MM.1S (cell line): ENCODE measurements at regions not wholly inside any gene's neighbourhood (a gene's known extent, or its start where the extent isn't known, plus 50 kb on each side); places are given as distances from the start of the nearest gene placed in this dataset.

Experiments
- DNase-seq: peaks from one replicate; pipeline ENCODE4 v3.0.0-alpha.2; 2015
- H2AFZ ChIP-seq: fragments of 300-600 bp; sonication (generic); 2 replicates; pipeline ENCODE4 v1.6.0; 2016; ENCODE audit warnings: antibody characterized with exemption, low read length
- H3F3A ChIP-seq: fragments of 300-600 bp; sonication (generic); 2 replicates; pipeline ENCODE4 v1.6.1; 2016; ENCODE audit warnings: mild to moderate bottlenecking, antibody characterized with exemption, low read length, moderate library complexity, mixed read lengths; ENCODE audit not compliant: insufficient read depth
- H3K27ac ChIP-seq: fragments of 300-600 bp; sonication (generic); 2 replicates; pipeline ENCODE4 v1.5.1; 2016; ENCODE audit warnings: mild to moderate bottlenecking, low read length
- H3K27me3 ChIP-seq: fragments of 300-600 bp; sonication (generic); replicated peaks from 2 replicates; pipeline ENCODE4 v1.6.0; 2016; ENCODE audit warnings: low read length; ENCODE audit not compliant: insufficient read depth
- H3K36me3 ChIP-seq: fragments of 300-600 bp; sonication (generic); replicated peaks from 2 replicates; pipeline ENCODE4 v1.6.1; 2016; ENCODE audit warnings: mild to moderate bottlenecking, low read length, mixed read lengths; ENCODE audit not compliant: insufficient read depth
- H3K4me1 ChIP-seq: fragments of 300-600 bp; sonication (generic); 2 replicates; pipeline ENCODE4 v1.6.1; 2016; ENCODE audit warnings: low read length, mixed read lengths
- H3K4me2 ChIP-seq: fragments of 300-600 bp; sonication (generic); 2 replicates; pipeline ENCODE4 v1.6.0; 2016; ENCODE audit warnings: low read depth, low read length
- H3K4me3 ChIP-seq: fragments of 300-600 bp; sonication (generic); 2 replicates; pipeline ENCODE4 v1.5.1; 2016; ENCODE audit warnings: low read length, mixed read lengths
- H3K79me2 ChIP-seq: fragments of 300-600 bp; sonication (generic); 2 replicates; pipeline ENCODE4 v1.6.1; 2016; ENCODE audit warnings: mixed run types, low read length, mixed read lengths
- H3K9ac ChIP-seq: fragments of 300-600 bp; sonication (generic); 2 replicates; pipeline ENCODE4 v1.6.1; 2016; ENCODE audit warnings: low read length, mixed read lengths
- H3K9me2 ChIP-seq: fragments of 300-600 bp; sonication (generic); replicated peaks from 2 replicates; pipeline ENCODE4 v1.6.1; 2016; ENCODE audit warnings: mild to moderate bottlenecking, low read length, mixed read lengths; ENCODE audit not compliant: insufficient read depth
- H3K9me3 ChIP-seq: fragments of 300-600 bp; sonication (generic); replicated peaks from 2 replicates; pipeline ENCODE4 v1.6.1; 2016; ENCODE audit warnings: mild to moderate bottlenecking, low read length, mixed read lengths; ENCODE audit not compliant: insufficient read depth
- H4K20me1 ChIP-seq: fragments of 300-600 bp; sonication (generic); 2 replicates; pipeline ENCODE4 v1.6.1; 2016; ENCODE audit warnings: mild to moderate bottlenecking, low read length, moderate library complexity, mixed read lengths; ENCODE audit not compliant: insufficient read depth
- EZH2 ChIP-seq: fragments of 300-600 bp; sonication (generic); optimal IDR thresholded peaks from 2 replicates; pipeline ENCODE3; 2017; ENCODE audit warnings: low read depth, mild to moderate bottlenecking, antibody characterized with exemption, low read length, mixed read lengths
- EZH2phosphoT487 ChIP-seq: fragments of 300-600 bp; sonication (generic); IDR thresholded peaks from 2 replicates; pipeline ENCODE4 v1.6.1; 2018; ENCODE audit warnings: antibody characterized with exemption, low read length
- TF ChIP-seq, protein P1 (sequence below): fragments of 300-600 bp; sonication (generic); IDR thresholded peaks from 2 replicates; pipeline ENCODE4 v1.5.1; 2016; ENCODE audit warnings: antibody characterized with exemption, low read length, mixed read lengths

DNA sequence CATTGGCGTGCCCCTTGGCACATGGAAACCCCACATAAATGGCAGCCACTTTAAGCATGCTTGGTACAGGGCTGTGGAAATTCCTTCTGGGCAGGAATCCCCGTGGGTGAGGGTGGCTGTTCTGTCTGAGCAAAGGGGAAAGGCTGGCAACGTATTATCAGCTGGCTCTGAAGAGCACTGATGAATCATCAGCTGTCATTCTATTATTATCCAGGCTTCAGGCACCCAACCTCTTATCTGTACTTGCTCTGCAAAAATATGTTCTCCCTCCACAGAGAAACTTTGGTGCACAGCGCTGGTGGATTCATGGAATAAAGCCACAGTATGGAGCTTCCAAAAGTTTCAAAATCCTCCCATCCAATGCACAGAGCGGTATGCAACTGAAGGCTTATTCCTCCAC is 167.1 kb downstream of the TBX5 start:
- H3K27me3 ChIP-seq, result no peaks in the 10 kb centered on the region
- H3K27ac ChIP-seq, result no peak overlapping the region
- no peaks in the 10 kb centered on the region for H3F3A ChIP-seq
- H3K9ac ChIP-seq, result no peak overlapping the region
- H3K9me2 ChIP-seq, result no peaks in the 10 kb centered on the region
- no peak overlapping the region for H3K4me3 ChIP-seq
- no peaks in the 10 kb centered on the region for H3K79me2 ChIP-seq
- no peak overlapping the region for H2AFZ ChIP-seq
- no peak for DNase-seq
- H3K9me3 ChIP-seq, result no peaks in the 10 kb centered on the region
- H3K4me2 ChIP-seq, result no peak overlapping the region
- no peak for TF ChIP-seq EZH2phosphoT487
- TF ChIP-seq, protein P1, sequence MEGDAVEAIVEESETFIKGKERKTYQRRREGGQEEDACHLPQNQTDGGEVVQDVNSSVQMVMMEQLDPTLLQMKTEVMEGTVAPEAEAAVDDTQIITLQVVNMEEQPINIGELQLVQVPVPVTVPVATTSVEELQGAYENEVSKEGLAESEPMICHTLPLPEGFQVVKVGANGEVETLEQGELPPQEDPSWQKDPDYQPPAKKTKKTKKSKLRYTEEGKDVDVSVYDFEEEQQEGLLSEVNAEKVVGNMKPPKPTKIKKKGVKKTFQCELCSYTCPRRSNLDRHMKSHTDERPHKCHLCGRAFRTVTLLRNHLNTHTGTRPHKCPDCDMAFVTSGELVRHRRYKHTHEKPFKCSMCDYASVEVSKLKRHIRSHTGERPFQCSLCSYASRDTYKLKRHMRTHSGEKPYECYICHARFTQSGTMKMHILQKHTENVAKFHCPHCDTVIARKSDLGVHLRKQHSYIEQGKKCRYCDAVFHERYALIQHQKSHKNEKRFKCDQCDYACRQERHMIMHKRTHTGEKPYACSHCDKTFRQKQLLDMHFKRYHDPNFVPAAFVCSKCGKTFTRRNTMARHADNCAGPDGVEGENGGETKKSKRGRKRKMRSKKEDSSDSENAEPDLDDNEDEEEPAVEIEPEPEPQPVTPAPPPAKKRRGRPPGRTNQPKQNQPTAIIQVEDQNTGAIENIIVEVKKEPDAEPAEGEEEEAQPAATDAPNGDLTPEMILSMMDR, result no peak
- no peak for TF ChIP-seq EZH2
- H3K4me1 ChIP-seq, result no peaks in the 10 kb centered on the region
- no peaks in the 10 kb centered on the region for H3K36me3 ChIP-seq
- H4K20me1 ChIP-seq, result no peaks in the 10 kb centered on the region

DNA sequence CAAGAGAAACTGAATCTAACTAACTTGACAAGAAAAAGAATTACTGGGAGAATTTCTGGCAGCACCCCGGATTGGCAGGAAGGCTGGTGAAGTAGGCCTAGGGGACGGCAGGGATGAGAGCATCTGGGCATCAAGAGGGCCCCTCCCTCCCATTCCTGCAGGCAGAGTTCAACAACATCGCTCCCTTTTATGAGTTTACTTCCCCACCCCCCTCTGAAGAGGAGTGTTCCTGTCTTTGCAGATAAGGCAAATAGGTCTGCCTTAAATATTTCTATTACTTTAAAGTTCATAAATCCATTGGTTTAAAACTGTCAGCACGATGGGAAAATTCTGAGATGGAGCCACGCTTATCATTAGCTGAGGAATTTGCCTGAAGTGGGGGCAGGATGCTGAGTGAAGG is 168.7 kb downstream of the TBX5 start:
- Histone ChIP-seq H3K27ac (no peak overlapping the region), H3F3A (no peaks in the 10 kb centered on the region), H3K4me3 (no peak overlapping the region), H3K36me3 (no peaks in the 10 kb centered on the region), H3K4me2 (no peak overlapping the region), H3K9ac (no peak overlapping the region), H3K9me2 (no peaks in the 10 kb centered on the region), H3K9me3 (no peaks in the 10 kb centered on the region), H3K27me3 (no peaks in the 10 kb centered on the region), H3K4me1 (no peaks in the 10 kb centered on the region), H3K79me2 (no peaks in the 10 kb centered on the region), H4K20me1 (no peaks in the 10 kb centered on the region), H2AFZ (no peak overlapping the region)
- TF ChIP-seq EZH2phosphoT487, result no peak
- no peak for TF ChIP-seq EZH2
- TF ChIP-seq, protein P1, result no peak
- DNase-seq, result no peak

DNA sequence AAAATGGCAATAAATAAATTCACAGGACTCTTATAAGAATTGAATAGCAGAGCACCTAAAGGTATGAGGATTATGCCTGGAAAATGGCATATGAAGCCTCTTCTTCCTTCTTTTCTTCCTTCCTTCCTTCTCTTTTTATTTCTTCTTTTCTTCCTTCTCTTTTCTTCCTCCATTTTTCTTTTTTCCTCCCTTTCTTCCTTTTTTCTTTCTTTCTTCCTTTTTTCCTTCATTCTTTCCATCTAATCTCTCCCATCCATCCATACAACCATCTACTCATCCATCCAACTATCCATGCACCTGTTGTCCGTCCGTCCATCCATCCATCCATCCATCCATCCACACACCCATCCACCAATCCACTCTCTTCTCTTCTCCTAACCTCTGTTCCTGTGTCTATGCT is 173.8 kb downstream of the TBX5 start:
- H3K27ac ChIP-seq, result no peak overlapping the region
- TF ChIP-seq EZH2 (no peak), EZH2phosphoT487 (no peak)
- TF ChIP-seq, protein P1, result no peak
- no peak overlapping the region for H2AFZ ChIP-seq
- DNase-seq, result no peak
- no peaks in the 10 kb centered on the region for H3K4me1 ChIP-seq
- H3K4me2 ChIP-seq, result no peak overlapping the region
- no peaks in the 10 kb centered on the region for H3K9me3 ChIP-seq
- no peak overlapping the region for H3K4me3 ChIP-seq
- H3K36me3 ChIP-seq, result no peaks in the 10 kb centered on the region
- H3K27me3 ChIP-seq, result no peaks in the 10 kb centered on the region
- H3K79me2 ChIP-seq, result no peaks in the 10 kb centered on the region
- no peaks in the 10 kb centered on the region for H4K20me1 ChIP-seq
- no peaks in the 10 kb centered on the region for H3K9me2 ChIP-seq
- H3K9ac ChIP-seq, result no peak overlapping the region
- H3F3A ChIP-seq, result no peaks in the 10 kb centered on the region
